GM13976 (cell line): ENCODE measurements at regions not wholly inside any gene's neighbourhood (a gene's known extent, or its start where the extent isn't known, plus 50 kb on each side); places are given as distances from the start of the nearest gene placed in this dataset.

Source experiments
- DNase-seq: peaks from one replicate; pipeline ENCODE4 v3.0.0; 2012; ENCODE audit warnings: low spot score
- in situ Hi-C: fragments of 300-500 bp; cut with MboI; formaldehyde crosslinking; loops from one replicate; pipeline ENCODE4 v1.12.0; 2022; ENCODE audit warnings: low sequenced_read_pairs, mixed read lengths, inconsistent platforms; ENCODE audit not compliant: unreplicated experiment
- TF ChIP-seq, protein P1 (sequence below): IDR thresholded peaks from 2 replicates; pipeline ENCODE4 v1.5.1; 2012; ENCODE audit warnings: borderline replicate concordance, mild to moderate bottlenecking; ENCODE audit not compliant: insufficient read depth; ENCODE audit errors: extremely low read depth, missing control alignments, control extremely low read depth

DNA sequence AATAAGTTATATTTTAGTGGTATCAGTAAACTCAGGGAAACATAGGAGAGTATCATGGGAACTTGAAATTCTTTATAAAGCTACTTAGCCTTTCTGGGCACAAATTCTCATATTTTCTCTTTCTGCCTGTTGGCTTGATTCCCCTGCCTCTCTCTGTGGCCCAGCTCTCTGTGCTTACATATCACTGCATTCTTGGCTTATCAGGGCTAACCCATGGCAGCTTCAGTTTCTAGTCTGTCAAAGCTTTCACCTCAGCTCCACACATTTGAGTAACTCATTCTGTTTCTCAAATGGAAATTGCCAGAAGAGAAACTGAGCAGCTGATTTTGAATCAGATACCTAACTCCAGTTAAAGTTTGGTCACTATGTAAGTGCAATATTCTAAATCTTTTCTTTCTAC, 713.1 kb downstream of the DNAJB9 start:
- no peak for DNase-seq
- in situ Hi-C loops: no loop called here
- TF ChIP-seq, protein P1, sequence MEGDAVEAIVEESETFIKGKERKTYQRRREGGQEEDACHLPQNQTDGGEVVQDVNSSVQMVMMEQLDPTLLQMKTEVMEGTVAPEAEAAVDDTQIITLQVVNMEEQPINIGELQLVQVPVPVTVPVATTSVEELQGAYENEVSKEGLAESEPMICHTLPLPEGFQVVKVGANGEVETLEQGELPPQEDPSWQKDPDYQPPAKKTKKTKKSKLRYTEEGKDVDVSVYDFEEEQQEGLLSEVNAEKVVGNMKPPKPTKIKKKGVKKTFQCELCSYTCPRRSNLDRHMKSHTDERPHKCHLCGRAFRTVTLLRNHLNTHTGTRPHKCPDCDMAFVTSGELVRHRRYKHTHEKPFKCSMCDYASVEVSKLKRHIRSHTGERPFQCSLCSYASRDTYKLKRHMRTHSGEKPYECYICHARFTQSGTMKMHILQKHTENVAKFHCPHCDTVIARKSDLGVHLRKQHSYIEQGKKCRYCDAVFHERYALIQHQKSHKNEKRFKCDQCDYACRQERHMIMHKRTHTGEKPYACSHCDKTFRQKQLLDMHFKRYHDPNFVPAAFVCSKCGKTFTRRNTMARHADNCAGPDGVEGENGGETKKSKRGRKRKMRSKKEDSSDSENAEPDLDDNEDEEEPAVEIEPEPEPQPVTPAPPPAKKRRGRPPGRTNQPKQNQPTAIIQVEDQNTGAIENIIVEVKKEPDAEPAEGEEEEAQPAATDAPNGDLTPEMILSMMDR: no peak

DNA sequence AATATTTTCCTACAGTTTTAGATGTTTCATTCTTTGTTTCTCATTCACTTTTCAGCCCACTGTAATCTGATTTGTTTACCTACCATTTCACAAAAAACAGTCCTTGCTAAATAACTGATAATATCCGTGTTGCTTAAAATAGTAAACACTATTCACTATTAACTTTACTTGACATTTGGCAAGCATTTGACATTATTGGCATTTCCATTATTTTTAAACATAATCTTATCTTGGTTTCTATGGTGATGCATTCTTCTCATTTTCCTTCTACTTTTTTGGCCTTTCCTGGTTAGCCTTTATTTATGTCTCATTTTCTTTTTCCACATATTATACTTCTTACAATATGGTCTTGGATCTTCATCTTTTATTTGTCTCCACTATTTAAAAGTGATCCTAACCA, 715.3 kb downstream of the DNAJB9 start:
- TF ChIP-seq, protein P1: no peak
- in situ Hi-C loops: no loop called here
- DNase-seq: no peak

DNA sequence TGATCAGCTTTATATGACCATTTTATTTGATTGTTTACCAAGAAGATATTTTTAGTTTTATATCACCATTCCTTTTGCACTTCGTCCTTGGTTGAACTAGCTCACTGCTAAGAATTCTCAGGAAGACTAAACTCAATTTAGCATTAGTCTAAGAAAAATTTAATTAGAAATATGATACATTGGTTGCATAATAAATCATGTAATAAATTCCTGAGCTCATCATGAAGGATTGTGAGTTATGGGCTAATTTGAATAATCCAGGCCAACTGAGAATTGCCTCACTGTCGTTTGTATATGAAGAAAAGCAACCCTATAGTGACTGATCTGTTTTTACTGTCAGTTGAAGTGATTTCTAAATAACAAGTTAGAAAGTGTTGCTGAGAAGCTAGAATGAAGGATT, 725.5 kb downstream of the DNAJB9 start:
- TF ChIP-seq, protein P1: no peak
- no peak for DNase-seq
- in situ Hi-C loops: no loop called here

DNA sequence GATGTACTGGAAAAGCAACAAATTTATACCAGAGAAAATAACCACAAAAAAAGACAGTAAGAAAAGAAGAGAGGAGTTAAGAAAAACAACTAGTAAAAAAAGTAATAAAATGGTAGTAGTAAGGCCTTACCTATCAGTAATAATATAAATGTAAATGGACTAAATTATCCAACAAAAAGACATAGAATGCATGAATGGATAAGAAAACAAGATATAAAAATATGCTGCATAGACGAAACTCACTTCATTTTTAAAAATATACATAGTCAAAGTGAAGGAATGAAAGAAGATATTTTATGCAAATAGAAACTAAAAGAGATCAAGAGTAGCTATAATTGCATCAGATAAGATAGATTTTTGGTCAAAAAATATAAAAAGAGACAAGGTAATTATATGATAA, 739.1 kb downstream of the DNAJB9 start:
- in situ Hi-C loops: no loop called here
- TF ChIP-seq, protein P1: no peak
- DNase-seq: no peak

DNA sequence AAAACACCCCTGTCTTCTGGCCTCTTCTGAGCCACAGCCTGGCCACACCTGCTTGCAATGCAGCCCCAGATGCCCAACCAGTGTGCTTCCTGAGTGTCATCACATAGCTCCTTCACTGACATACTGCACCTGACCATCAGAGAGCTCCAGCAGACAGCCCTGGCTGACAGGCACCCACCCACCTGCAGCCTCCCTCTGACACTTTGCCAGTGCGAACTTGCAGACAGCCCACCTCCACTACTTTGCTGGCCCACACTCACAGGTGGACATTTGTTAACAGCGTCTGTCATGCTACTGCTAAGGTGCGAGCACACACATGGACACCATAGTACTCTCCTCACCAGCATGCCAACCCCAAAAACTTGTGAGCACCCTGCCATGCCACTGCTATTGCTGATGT, 740.1 kb downstream of the DNAJB9 start:
- TF ChIP-seq, protein P1: no peak
- in situ Hi-C loops: no loop called here
- no peak for DNase-seq

DNA sequence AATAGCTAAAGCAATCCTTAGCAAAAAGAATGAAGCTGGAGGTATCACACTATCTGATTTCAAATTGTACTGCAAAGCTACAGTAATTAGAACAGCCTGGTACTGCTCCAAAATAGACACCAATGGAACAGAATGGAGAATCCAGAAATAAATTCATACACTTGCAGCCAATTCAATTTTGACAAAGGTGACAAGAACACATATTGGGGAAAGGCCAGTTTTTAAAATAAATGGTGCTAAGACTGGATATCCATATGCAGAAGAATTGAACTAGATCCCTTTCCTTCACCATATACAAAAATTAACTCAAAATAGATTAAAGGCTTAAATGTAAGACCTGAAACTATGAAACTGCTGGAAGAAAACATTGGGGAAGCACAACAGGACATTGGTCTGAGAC, 748.5 kb downstream of the DNAJB9 start:
- in situ Hi-C loops: no loop called here
- no peak for DNase-seq

More for the DNA sequence above, 748.5 kb downstream of the DNAJB9 start:
- TF ChIP-seq, protein P1: no peak
